ENCODE measurements at regions not wholly inside any gene's neighbourhood (a gene's known extent, or its start where the extent isn't known, plus 50 kb on each side); places are given as distances from the start of the nearest gene placed in this dataset.
A peak's percentile ranks its signal among the peaks of the same experiment; 100 is the strongest.

DNA sequence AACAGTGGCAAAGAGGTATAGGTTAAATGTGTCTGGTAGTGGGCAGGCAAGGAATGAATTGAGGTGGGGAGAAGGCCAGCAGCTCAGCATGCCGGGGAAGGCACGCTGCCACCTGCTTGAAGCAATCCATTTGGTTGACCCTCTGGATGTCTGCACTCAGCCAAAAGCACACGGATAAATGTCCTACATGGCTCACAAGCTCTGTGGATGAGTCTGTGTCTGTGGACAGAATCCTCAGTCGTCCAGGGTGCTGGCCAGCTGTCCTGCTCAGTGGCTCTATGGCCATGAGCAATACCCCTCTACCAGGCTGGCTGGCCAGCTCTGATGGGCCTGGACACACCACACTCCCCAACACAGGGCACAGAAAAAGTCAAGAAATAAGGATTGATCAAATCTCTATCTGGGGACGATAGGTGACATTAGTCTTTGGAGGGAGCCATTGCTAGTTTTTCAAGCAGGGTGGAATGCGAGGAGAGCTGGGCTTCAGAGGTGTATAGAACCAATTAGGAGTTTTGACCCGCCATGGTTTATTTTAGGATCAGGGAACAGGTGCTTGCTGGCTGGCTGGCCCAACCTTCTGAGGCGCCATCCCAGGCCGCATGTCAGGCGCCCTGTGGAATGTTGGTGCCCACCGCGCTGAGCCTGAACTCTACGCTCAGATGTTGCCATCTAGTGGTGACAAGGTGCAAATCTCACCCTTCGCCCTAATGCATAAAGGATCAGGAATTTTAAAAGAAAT is 493.4 kb downstream of the TNS3 start:
- CTCF ChIA-PET: interaction anchor here (0.7 to 10.2 kb wide), 25 partner anchors 9 to 1198 kb away, joined by 3 to 110 read pairs (median 4); partner anchors contain the start of gene IGFBP3

DNA sequence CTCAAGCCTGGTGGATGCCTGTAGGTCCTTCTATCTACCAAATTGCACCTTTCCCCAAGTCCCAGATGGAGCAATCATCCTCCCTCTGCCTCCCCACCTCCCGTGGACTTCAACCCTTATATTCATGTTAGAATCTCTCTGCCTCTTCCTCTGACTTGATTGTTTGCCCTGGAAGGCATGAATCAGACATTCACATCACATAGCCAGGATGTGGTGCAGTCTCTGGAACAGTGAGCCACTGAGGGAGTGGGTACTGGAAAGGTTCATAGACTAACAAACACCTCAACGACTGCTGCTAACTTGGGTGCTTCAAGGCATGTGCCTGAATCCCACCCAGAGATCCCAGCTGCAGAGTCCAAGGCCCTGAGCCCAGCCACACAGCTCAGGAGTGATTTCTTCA is 494.0 kb downstream of the TNS3 start:
- TF ChIP-seq, protein P1, sequence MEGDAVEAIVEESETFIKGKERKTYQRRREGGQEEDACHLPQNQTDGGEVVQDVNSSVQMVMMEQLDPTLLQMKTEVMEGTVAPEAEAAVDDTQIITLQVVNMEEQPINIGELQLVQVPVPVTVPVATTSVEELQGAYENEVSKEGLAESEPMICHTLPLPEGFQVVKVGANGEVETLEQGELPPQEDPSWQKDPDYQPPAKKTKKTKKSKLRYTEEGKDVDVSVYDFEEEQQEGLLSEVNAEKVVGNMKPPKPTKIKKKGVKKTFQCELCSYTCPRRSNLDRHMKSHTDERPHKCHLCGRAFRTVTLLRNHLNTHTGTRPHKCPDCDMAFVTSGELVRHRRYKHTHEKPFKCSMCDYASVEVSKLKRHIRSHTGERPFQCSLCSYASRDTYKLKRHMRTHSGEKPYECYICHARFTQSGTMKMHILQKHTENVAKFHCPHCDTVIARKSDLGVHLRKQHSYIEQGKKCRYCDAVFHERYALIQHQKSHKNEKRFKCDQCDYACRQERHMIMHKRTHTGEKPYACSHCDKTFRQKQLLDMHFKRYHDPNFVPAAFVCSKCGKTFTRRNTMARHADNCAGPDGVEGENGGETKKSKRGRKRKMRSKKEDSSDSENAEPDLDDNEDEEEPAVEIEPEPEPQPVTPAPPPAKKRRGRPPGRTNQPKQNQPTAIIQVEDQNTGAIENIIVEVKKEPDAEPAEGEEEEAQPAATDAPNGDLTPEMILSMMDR (IDR thresholded peaks at IDR 0.05; ENCODE audit: insufficient read depth, low read length, missing control alignments): no peak
- ChIA-PET CTCF (interaction anchor here (0.7 to 10.2 kb wide), 24 partner anchors 9 to 1197 kb away, joined by 3 to 110 read pairs (median 4); partner anchors contain the start of gene IGFBP3), POLR2A (interaction anchor here (1.0 kb wide), 1 partner anchor 1167 kb away, joined by 4 read pairs; the partner anchor contains the start of gene IGFBP3)
- H3K4me3 ChIP-seq (ENCODE audit: low read depth, low read length): no peak overlapping the region
- no peak for DNase-seq (ENCODE audit: low read depth, low spot score)

More for the DNA sequence above, 493.4 kb downstream of the TNS3 start:
- POLR2A ChIA-PET: interaction anchor here (1.0 kb wide), 1 partner anchor 1168 kb away, joined by 4 read pairs; the partner anchor contains the start of gene IGFBP3
- DNase-seq (ENCODE audit: low read depth, low spot score): no peak
- TF ChIP-seq, protein P1 (IDR thresholded peaks at IDR 0.05; ENCODE audit: insufficient read depth, low read length, missing control alignments): peak; percentile 66
- H3K4me3 ChIP-seq (ENCODE audit: low read depth, low read length): no peak overlapping the region

DNA sequence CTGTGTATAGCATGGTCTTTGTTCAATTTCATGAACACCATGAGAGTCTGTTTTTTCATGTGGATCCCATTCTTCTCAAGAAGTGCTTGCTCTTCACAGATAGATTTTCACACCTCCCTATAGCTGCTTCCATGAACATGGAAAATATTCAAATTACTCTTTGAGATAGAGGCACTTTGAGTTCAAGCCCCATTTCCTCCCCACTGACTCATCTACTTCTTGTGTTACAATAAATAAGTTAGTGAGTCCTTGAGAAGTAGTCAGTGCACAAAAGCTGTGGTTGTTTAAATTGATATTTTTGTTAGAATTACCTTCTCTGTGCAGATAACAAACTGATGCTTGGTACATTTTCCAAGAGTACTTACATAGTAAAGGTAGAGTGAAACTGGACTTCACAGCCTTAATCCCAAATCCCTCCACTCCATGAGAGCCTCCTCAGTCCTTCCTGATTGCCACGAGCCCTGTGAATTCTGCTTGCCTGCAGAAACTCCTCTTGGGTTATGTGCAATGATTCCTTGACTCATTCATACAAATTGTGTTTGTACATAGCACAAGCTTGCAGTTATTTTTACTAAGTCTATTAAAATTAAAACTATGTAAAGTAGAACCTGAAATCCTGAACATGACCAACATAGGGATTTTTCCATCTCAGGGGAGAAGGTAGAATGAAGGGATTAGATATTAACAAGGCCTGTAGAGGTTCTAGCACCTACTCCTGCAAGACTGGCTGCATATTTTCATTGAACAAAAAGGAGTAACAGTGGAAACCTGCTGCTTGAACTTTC is 496.2 kb downstream of the TNS3 start:
- TF ChIP-seq, protein P1 (IDR thresholded peaks at IDR 0.05; ENCODE audit: insufficient read depth, low read length, missing control alignments): no peak
- H3K4me3 ChIP-seq (ENCODE audit: low read depth, low read length): no peak overlapping the region
- ChIA-PET POLR2A (no interaction called here), CTCF (interaction anchor here (0.8 to 10.2 kb wide), 4 partner anchors 11 to 1185 kb away, joined by 3 to 110 read pairs (median 4); partner anchors contain the start of gene IGFBP3)
- DNase-seq (ENCODE audit: low read depth, low spot score): no peak

DNA sequence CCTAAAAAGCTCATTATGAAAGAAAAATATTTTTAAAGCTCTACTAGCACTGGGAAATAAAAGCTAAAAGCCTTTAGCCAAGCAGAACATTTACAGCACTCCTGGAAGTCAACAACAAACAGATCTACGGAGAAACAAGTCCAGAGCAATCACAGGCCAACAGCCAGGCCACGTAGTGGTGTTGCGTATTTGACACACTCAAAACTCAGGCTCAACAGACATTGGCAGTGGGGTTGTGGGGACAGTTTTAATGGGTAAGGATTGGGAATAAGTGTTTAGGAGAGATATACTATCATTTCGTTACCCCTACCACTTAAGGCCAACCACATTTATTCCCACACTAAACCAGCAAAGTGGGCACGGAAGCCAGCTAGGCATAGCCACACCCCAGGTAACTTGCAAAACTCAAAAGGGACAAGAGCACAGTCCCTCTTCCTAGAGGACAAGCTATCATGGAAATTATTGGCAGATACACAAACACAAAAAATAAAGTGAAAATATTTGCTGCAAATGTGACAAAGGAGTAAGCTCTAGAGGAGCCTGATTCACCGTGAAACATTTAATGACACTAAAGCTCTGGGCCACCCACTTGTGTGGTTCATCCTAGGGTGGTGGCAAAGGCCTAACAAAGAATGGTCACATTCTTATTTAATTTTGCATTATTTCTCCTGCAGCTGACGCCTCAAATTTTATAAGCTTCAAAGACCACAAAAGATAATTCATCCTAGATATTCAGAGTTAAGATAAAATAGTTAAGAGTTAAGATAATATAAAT is 498.2 kb downstream of the TNS3 start:
- H3K4me3 ChIP-seq (ENCODE audit: low read depth, low read length): no peak overlapping the region
- TF ChIP-seq, protein P1 (IDR thresholded peaks at IDR 0.05; ENCODE audit: insufficient read depth, low read length, missing control alignments): no peak
- DNase-seq (ENCODE audit: low read depth, low spot score): no peak
- ChIA-PET CTCF (no interaction called here), POLR2A (interaction anchor here (0.5 to 0.6 kb wide), 2 partner anchors 692 to 1167 kb away, joined by 3 read pairs; no protein-coding TSS in a partner anchor)

DNA sequence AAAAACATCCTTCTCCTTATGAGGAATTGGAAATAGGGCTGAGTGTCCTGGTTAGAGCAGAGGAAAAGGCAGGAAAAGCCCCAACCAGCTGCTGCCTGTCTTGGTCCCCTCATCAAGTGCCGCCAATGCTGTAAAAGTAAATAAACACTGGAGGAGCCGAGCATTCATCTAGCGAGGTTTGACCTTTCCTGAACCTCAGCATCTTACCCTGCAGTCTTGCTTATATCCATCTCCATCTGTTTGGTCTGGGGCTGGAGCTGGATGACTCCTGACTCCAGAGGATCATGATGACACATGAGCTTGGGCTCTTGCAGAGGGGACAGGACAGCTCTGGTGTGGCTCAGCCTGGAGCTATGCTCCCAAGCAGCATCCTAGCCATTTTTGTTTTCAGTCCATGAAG is 501.1 kb downstream of the TNS3 start:
- ChIA-PET CTCF (no interaction called here), POLR2A (no interaction called here)
- TF ChIP-seq, protein P1 (IDR thresholded peaks at IDR 0.05; ENCODE audit: insufficient read depth, low read length, missing control alignments): no peak
- H3K4me3 ChIP-seq (ENCODE audit: low read depth, low read length): no peak overlapping the region
- DNase-seq (ENCODE audit: low read depth, low spot score): no peak

Measured in AG04449 (cell line).